ENCODE measurements at regions not wholly inside any gene's neighbourhood (a gene's known extent, or its start where the extent isn't known, plus 50 kb on each side); places are given as distances from the start of the nearest gene placed in this dataset.

- TF ChIP-seq ELF4 (CRISPR knock-in tag; IDR thresholded peaks at IDR 0.05; ENCODE audit: low read depth) (no peak), MAX (CRISPR knock-in tag; IDR thresholded peaks at IDR 0.05) (no peak), CTCF (IDR thresholded peaks at IDR 0.05) (no peak), SMAD3 (CRISPR knock-in tag; IDR thresholded peaks at IDR 0.05; ENCODE audit: borderline replicate concordance) (no peak), TEAD1 (CRISPR knock-in tag; IDR thresholded peaks at IDR 0.05) (no peak), CDX4 (CRISPR knock-in tag; IDR thresholded peaks at IDR 0.05; ENCODE audit: borderline replicate concordance) (no peak), NFE2L1 (CRISPR knock-in tag; IDR thresholded peaks at IDR 0.05) (no peak)
Measured at GRCh38 chr1:191022856-191023255, 545.2 kb upstream of the BRINP3 start.
